SK-N-MC (cell line): ENCODE measurements at regions not wholly inside any gene's neighbourhood (a gene's known extent, or its start where the extent isn't known, plus 50 kb on each side); places are given as distances from the start of the nearest gene placed in this dataset.

Experiments used
- DNase-seq: peaks from one replicate; pipeline ENCODE4 v3.0.0-alpha.2; 2011; ENCODE audit warnings: low read depth, low spot score
- H3K27ac ChIP-seq: fragments of 200-600 bp; sonication (generic); 2 replicates; pipeline ENCODE4 v1.5.1; 2016; ENCODE audit warnings: mixed run types
- H3K36me3 ChIP-seq: fragments of 200-600 bp; sonication (generic); 2 replicates; pipeline ENCODE4 v1.6.1; 2017; ENCODE audit warnings: antibody characterized with exemption, low read length, mixed read lengths; ENCODE audit not compliant: insufficient read depth
- H3K4me3 ChIP-seq: fragments of 200-600 bp; sonication (generic); 2 replicates; pipeline ENCODE4 v1.5.1; 2016
- H3K9ac ChIP-seq: fragments of 200-600 bp; sonication (generic); 2 replicates; pipeline ENCODE4 v1.8.0; 2017; ENCODE audit warnings: mixed run types, mixed read lengths; ENCODE audit not compliant: insufficient read length
- H3K9me3 ChIP-seq: fragments of 200-600 bp; sonication (generic); 2 replicates; pipeline ENCODE4 v1.6.1; 2017; ENCODE audit warnings: low read depth, mild to moderate bottlenecking, antibody characterized with exemption, low read length, moderate library complexity, mixed read lengths
- EZH2 ChIP-seq: fragments of 200-600 bp; sonication (generic); IDR thresholded peaks from one replicate; pipeline ENCODE4 v1.6.1; 2017; ENCODE audit warnings: antibody characterized with exemption
- FOXP2 ChIP-seq: optimal IDR thresholded peaks from 2 replicates; pipeline ENCODE3; 2011; ENCODE audit warnings: mild to moderate bottlenecking, moderate library complexity; ENCODE audit not compliant: insufficient read depth; ENCODE audit errors: extremely low read length, control extremely low read depth
- POLR2AphosphoS5 ChIP-seq: IDR thresholded peaks from 2 replicates; pipeline ENCODE4 v1.6.1; 2012; ENCODE audit warnings: mild to moderate bottlenecking, low read depth, low read length, borderline replicate concordance

DNA sequence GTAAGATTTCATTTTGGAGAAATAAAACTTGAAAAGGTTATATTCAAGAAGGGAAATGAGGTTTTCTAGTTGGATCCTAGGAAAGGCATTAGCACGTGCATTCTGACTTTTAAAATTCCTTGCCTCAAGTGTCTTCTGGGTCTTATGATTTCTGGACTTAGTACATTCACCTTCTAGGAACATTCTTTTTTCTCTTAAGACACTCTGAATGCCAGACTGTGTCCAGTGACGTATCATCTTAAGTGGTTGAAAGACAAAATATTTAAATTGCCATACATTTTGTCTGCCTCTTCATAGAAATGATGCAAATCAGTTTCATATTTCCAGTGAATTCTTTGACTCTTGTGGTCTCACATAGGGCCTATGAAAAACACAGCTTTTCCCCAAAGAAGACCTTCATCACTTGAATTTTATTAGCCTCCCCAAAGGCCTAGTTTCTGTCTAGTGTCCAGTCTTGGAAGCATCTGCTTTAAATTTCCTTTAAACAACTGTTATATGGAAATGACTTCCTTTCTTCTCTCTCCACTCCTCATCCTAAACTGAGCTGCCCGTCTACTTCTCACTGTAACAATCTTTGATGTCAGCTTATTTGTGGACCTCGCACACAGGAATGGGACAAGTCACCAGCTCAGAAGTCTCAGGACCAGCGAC lies 187.2 kb downstream of the HLX start:
- TF ChIP-seq EZH2 (no peak), POLR2AphosphoS5 (no peak), FOXP2 (no peak)
- H3K36me3 ChIP-seq, result no peaks in the 10 kb centered on the region
- H3K9me3 ChIP-seq, result no peaks in the 10 kb centered on the region

DNA sequence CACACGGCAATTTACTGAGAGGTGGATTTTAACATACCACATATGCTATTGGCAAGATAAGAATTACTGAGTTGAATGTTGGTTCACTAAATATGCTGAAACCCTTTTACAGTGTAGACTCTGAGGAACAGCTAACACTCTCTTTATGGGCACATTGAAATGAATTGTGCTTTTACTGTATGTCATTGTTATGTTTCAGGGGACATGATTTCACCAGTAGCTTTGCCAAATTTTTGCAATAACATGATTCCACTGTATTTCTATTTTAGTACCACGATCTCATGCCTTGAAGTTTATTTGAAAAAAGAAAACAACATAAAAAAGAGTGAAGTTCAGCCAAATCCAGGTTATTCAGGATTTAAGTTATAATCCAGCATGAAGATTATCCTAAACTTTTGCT lies 188.5 kb downstream of the HLX start:
- no peaks in the 10 kb centered on the region for H3K9me3 ChIP-seq
- H3K36me3 ChIP-seq, result no peaks in the 10 kb centered on the region
- no peak overlapping the region for H3K9ac ChIP-seq
- DNase-seq, result no peak
- H3K4me3 ChIP-seq, result no peak overlapping the region
- H3K27ac ChIP-seq, result no peak overlapping the region
- no peak for TF ChIP-seq POLR2AphosphoS5
- no peak for TF ChIP-seq EZH2
- TF ChIP-seq FOXP2, result no peak

More for the DNA sequence above, 187.2 kb downstream of the HLX start:
- no peak overlapping the region for H3K4me3 ChIP-seq
- DNase-seq, result no peak
- no peak overlapping the region for H3K27ac ChIP-seq
- H3K9ac ChIP-seq, result no peak overlapping the region

DNA sequence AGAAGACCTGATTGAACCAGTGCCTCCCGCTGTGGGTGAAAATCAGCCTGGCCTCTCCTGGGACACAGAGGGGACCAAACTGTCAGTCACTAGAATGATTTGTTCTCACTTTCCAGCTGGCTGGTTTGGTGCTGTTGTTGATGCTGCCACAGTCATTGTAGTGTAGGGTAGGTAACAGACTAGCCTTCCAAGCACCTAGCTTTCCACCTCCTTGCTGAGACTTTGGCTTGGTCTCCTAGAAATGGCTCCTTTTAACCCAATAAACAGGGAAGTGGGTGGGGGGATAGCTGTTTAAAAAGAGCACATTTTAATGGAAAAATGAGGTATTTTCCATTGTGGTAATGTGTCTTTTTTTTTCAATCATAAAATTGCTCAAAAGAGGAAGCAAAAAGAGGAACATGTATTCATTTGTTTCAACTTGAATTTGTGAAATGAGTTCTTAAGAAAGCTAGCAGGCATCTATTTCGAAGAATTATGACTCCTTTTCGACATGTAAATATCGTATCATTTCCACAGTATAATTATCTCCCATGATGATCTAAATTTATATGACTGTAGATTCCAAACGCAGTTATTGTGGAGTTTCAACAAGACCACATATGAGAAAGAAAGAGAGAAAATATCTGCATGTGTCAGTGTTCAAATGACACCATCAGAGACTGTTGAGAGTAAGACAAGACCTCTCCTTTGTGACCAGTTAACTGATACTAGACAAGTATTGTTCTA lies 190.1 kb downstream of the HLX start:
- no peak for TF ChIP-seq FOXP2
- TF ChIP-seq POLR2AphosphoS5, result no peak
- TF ChIP-seq EZH2, result no peak
- Histone ChIP-seq H3K27ac (no peak overlapping the region), H3K4me3 (no peak overlapping the region), H3K36me3 (no peaks in the 10 kb centered on the region), H3K9ac (no peak overlapping the region), H3K9me3 (no peaks in the 10 kb centered on the region)
- no peak for DNase-seq

- no peak overlapping the region for H3K4me3 ChIP-seq
- DNase-seq, result no peak
- no peaks in the 10 kb centered on the region for H3K9me3 ChIP-seq
- TF ChIP-seq POLR2AphosphoS5 (no peak), EZH2 (no peak), FOXP2 (no peak)
- no peak overlapping the region for H3K9ac ChIP-seq
- no peaks in the 10 kb centered on the region for H3K36me3 ChIP-seq
- no peak overlapping the region for H3K27ac ChIP-seq
Observed at GRCh38 chr1:221069986-221070385, 190.7 kb downstream of the HLX start.

GRCh38 chr1:221071777-221072176 lies 192.5 kb downstream of the HLX start:
- Histone ChIP-seq H3K9me3 (no peaks in the 10 kb centered on the region), H3K36me3 (no peaks in the 10 kb centered on the region), H3K9ac (no peak overlapping the region), H3K4me3 (no peak overlapping the region), H3K27ac (no peak overlapping the region)
- no peak for DNase-seq
- no peak for TF ChIP-seq FOXP2

- TF ChIP-seq EZH2 (no peak), POLR2AphosphoS5 (no peak), FOXP2 (no peak)
- Histone ChIP-seq H3K9me3 (no peaks in the 10 kb centered on the region), H3K9ac (no peak overlapping the region), H3K27ac (no peak overlapping the region), H3K4me3 (no peak overlapping the region), H3K36me3 (no peaks in the 10 kb centered on the region)
- no peak for DNase-seq
Observed at GRCh38 chr1:221072214-221072613, 193.0 kb downstream of the HLX start.

DNA sequence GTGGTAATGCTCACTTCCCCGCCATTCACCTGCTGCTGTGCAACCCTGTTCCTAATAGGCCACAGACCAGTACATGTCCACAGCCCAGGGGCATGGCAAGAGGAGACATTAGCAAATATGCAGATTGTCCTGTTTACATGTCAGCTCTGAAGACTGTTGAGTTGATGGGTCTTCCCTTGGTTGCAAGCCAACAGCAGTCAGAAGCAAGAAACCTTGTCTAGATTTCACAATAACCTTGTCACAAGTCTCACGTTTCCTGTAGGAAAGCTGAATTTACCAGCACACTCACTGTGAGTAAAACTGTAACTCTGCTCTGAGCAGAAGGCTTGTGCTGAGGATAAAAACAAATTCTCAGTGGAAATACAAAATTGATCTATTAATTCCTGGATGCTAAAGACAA lies 195.1 kb downstream of the HLX start:
- no peak for DNase-seq
- no peak overlapping the region for H3K9ac ChIP-seq
- TF ChIP-seq FOXP2 (no peak), POLR2AphosphoS5 (no peak)
- no peak overlapping the region for H3K27ac ChIP-seq
- H3K36me3 ChIP-seq, result no peaks in the 10 kb centered on the region
- H3K4me3 ChIP-seq, result no peak overlapping the region
- no peaks in the 10 kb centered on the region for H3K9me3 ChIP-seq

- H3K27ac ChIP-seq, result no peak overlapping the region
- no peaks in the 10 kb centered on the region for H3K9me3 ChIP-seq
- no peak overlapping the region for H3K4me3 ChIP-seq
- TF ChIP-seq POLR2AphosphoS5, result no peak
- no peak for TF ChIP-seq FOXP2
- no peak for TF ChIP-seq EZH2
- H3K9ac ChIP-seq, result no peak overlapping the region
- no peak for DNase-seq
- no peaks in the 10 kb centered on the region for H3K36me3 ChIP-seq
Observed at GRCh38 chr1:221075911-221076310, 196.7 kb downstream of the HLX start.

DNA sequence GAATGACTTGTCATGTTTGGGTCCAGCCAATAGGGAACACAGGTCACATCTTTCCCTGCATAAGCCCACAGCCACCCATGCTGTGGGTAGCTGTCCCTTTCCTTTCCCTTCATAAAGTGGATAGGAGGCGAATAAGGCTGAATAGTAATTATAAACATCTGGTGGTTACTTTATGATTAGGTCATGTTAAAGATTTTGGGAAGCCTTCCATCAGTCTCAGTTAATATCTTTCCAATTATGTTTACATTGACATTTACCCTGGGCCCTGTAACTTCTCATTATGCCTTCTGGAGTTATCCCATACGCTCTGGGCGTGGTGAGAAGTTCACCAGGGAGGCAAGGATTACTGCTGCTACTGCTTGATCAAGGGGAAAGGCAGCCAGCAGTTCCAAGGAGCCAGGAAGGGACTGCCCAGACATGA lies 197.2 kb downstream of the HLX start:
- no peak overlapping the region for H3K4me3 ChIP-seq
- TF ChIP-seq POLR2AphosphoS5, result no peak
- TF ChIP-seq FOXP2, result no peak
- no peak for TF ChIP-seq EZH2
- no peak overlapping the region for H3K9ac ChIP-seq
- no peak for DNase-seq
- no peak overlapping the region for H3K27ac ChIP-seq
- no peaks in the 10 kb centered on the region for H3K36me3 ChIP-seq
- H3K9me3 ChIP-seq, result no peaks in the 10 kb centered on the region
